ENCODE measurements at regions not wholly inside any gene's neighbourhood (a gene's known extent, or its start where the extent isn't known, plus 50 kb on each side); places are given as distances from the start of the nearest gene placed in this dataset.

- H3K4me3 ChIP-seq (ENCODE audit: low read depth, low read length): no peak overlapping the region
- no peak for DNase-seq (ENCODE audit: low read depth, low spot score)
- in situ Hi-C loops (cut with HindIII; ENCODE audit: low sequenced_read_pairs): no loop called here
- no peak for TF ChIP-seq CTCF (IDR thresholded peaks at IDR 0.05; ENCODE audit: low read depth, low read length)
These were observed 215.1 kb downstream of the PCDH17 start for GRCh38 chr13:57846600-57847173.

GRCh38 chr13:57857945-57858344 is 226.4 kb downstream of the PCDH17 start:
- no peak for DNase-seq (ENCODE audit: low read depth, low spot score)
- in situ Hi-C loops (cut with HindIII; ENCODE audit: low sequenced_read_pairs): no loop called here
- no peak overlapping the region for H3K4me3 ChIP-seq (ENCODE audit: low read depth, low read length)
- TF ChIP-seq CTCF (IDR thresholded peaks at IDR 0.05; ENCODE audit: low read depth, low read length): no peak

- no peak for TF ChIP-seq CTCF (IDR thresholded peaks at IDR 0.05; ENCODE audit: low read depth, low read length)
- H3K4me3 ChIP-seq (ENCODE audit: low read depth, low read length): no peak overlapping the region
- DNase-seq (ENCODE audit: low read depth, low spot score): no peak
- in situ Hi-C loops (cut with HindIII; ENCODE audit: low sequenced_read_pairs): no loop called here
These were observed 226.8 kb downstream of the PCDH17 start for GRCh38 chr13:57858376-57858775.

GRCh38 chr13:57862879-57863278 is 231.3 kb downstream of the PCDH17 start:
- TF ChIP-seq CTCF (IDR thresholded peaks at IDR 0.05; ENCODE audit: low read depth, low read length): no peak
- H3K4me3 ChIP-seq (ENCODE audit: low read depth, low read length): no peak overlapping the region
- no peak for DNase-seq (ENCODE audit: low read depth, low spot score)
- in situ Hi-C loops (cut with HindIII; ENCODE audit: low sequenced_read_pairs): no loop called here

GRCh38 chr13:57865600-57866294 is 234.2 kb downstream of the PCDH17 start:
- in situ Hi-C loops (cut with HindIII; ENCODE audit: low sequenced_read_pairs): no loop called here
- no peak overlapping the region for H3K4me3 ChIP-seq (ENCODE audit: low read depth, low read length)
- DNase-seq (ENCODE audit: low read depth, low spot score): no peak
- no peak for TF ChIP-seq CTCF (IDR thresholded peaks at IDR 0.05; ENCODE audit: low read depth, low read length)

- H3K4me3 ChIP-seq (ENCODE audit: low read depth, low read length): no peak overlapping the region
- no peak for DNase-seq (ENCODE audit: low read depth, low spot score)
- in situ Hi-C loops (cut with HindIII; ENCODE audit: low sequenced_read_pairs): no loop called here
- no peak for TF ChIP-seq CTCF (IDR thresholded peaks at IDR 0.05; ENCODE audit: low read depth, low read length)
These were observed 243.0 kb downstream of the PCDH17 start for GRCh38 chr13:57874530-57874929.
